Nephron (organoid): ENCODE measurements at regions not wholly inside any gene's neighbourhood (a gene's known extent, or its start where the extent isn't known, plus 50 kb on each side); places are given as distances from the start of the nearest gene placed in this dataset.
"Not testable (repeated sequence)": the region's sequence is repeated elsewhere in the genome, so short reads cannot be mapped to it uniquely, and the experiment has no call there.

Experiments used
- H3K27ac Mint-ChIP-seq, 3 experiments: 2 replicates each; pipeline ENCODE4 v1.8.0; 2020; ENCODE audit warnings: mixed read lengths in 3 of 3, mild to moderate bottlenecking in 2 of 3, moderate library complexity in 1 of 3
- H3K27me3 Mint-ChIP-seq: 2 replicates; pipeline ENCODE4 v1.8.0; 2021; ENCODE audit warnings: low read depth, mild to moderate bottlenecking, moderate library complexity, mixed read lengths
- H3K36me3 Mint-ChIP-seq: 2 replicates; pipeline ENCODE4 v1.8.0; 2020; ENCODE audit warnings: low read depth, mixed read lengths
- H3K4me1 Mint-ChIP-seq: 2 replicates; pipeline ENCODE4 v1.8.0; 2020; ENCODE audit warnings: mixed read lengths
- H3K4me3 Mint-ChIP-seq, 3 experiments: 2 replicates each; pipeline ENCODE4 v1.8.0; 2020; ENCODE audit warnings: mild to moderate bottlenecking in 3 of 3, mixed read lengths in 3 of 3, moderate library complexity in 2 of 3
- H3K9me3 Mint-ChIP-seq: 2 replicates; pipeline ENCODE4 v1.8.0; 2020; ENCODE audit warnings: mixed read lengths
- CTCF ChIP-seq, 3 experiments: fragments of 200-600 bp; sonication (generic); IDR thresholded peaks; one replicate each; pipeline ENCODE4 v1.5.0; 2021; ENCODE audit warnings: antibody characterized with exemption in 3 of 3; ENCODE audit not compliant: unreplicated experiment in 3 of 3

DNA sequence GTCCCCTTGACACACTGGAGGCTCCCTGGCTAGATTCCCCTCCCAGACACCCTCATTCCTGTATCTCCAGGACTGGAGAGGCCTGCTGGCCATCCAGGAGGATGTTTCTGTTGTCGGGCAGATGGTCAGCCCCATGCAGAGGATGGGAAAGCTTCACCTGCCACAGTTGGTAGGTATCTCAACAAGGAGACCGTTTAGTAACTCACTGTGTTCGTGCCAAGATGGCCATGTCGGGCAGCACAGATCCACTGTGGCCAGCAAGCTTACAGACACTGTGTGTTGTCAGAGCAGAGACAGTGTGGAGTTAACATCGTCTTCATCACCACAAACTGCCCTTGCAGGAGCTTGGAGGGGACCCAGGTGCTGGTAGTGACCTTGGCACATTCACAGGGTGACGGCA is 390.9 kb downstream of the SEC14L1 start:
- Mint-ChIP-seq H3K4me3 (no peak overlapping the region), H3K4me1 (peaks cover 14% of the 10 kb centered on the region), H3K36me3 (no peaks in the 10 kb centered on the region), H3K27me3 (peaks cover 21% of the 10 kb centered on the region), H3K9me3 (peaks cover 13% of the 10 kb centered on the region), H3K27ac (no peak overlapping the region)
- TF ChIP-seq CTCF (IDR thresholded peaks at IDR 0.05; ENCODE audit: unreplicated experiment in 3 of 3): no peak

GRCh38 chr17:77533697-77534096 is 392.9 kb downstream of the SEC14L1 start:
- not testable (repeated sequence) for H3K4me1 Mint-ChIP-seq, H3K4me3 Mint-ChIP-seq, H3K27ac Mint-ChIP-seq

DNA sequence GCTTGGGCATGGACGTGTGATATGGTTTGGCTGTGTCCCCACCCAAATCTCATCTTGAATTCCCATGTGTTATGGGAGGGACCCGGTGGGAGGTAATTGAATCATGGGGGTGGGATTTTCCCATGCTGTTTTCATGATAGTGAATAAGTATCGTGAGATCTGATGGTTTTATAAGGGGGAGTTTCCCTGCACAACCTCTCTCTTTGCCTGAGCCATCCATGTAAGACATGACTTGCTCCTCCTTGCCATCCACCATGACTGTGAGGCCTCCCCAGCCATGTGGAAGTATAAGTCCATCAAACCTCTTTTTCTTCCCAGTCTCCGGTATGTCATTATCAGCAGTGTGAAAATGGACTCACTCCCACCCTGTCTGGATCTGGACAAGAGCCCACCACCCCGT is 393.4 kb downstream of the SEC14L1 start:
- TF ChIP-seq CTCF (IDR thresholded peaks at IDR 0.05; ENCODE audit: unreplicated experiment in 3 of 3): no peak
- H3K27ac Mint-ChIP-seq: no peak overlapping the region
- no peak overlapping the region for H3K4me3 Mint-ChIP-seq
- no peaks in the 10 kb centered on the region for H3K36me3 Mint-ChIP-seq
- H3K4me1 Mint-ChIP-seq: peaks cover 8% of the 10 kb centered on the region
- peaks cover 20% of the 10 kb centered on the region for H3K27me3 Mint-ChIP-seq
- H3K9me3 Mint-ChIP-seq: peaks cover 13% of the 10 kb centered on the region

More at GRCh38 chr17:77533697-77534096, 392.9 kb downstream of the SEC14L1 start:
- H3K36me3 Mint-ChIP-seq: not testable (repeated sequence)
- peaks cover 20% of the 10 kb centered on the region for H3K27me3 Mint-ChIP-seq
- H3K9me3 Mint-ChIP-seq: peaks cover 13% of the 10 kb centered on the region

DNA sequence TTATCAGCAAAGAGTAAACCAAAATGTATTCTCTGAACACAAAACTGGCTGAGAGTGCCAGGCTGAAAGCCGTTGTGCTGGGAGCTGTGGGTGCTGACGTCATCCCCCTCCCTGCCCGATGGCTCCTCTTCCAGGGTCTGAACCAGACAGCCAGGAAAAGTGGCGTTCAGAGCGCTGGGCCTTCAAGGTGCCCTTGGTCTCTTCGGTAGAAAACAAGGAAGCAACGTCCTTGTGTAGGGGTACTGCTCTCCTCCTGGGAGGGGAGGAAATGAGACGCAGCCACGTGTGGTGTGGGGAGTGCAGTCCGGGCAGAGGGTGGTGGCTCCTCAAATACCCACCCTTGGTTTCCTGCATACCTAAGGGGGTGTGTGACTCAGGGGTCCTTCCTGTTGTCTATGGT is 394.7 kb downstream of the SEC14L1 start:
- H3K4me3 Mint-ChIP-seq: no peak overlapping the region
- H3K9me3 Mint-ChIP-seq: peaks cover 13% of the 10 kb centered on the region
- TF ChIP-seq CTCF (IDR thresholded peaks at IDR 0.05; ENCODE audit: unreplicated experiment in 3 of 3): no peak
- peaks cover 25% of the 10 kb centered on the region for H3K27me3 Mint-ChIP-seq
- H3K36me3 Mint-ChIP-seq: no peaks in the 10 kb centered on the region
- H3K4me1 Mint-ChIP-seq: peaks cover 8% of the 10 kb centered on the region
- no peak overlapping the region for H3K27ac Mint-ChIP-seq

DNA sequence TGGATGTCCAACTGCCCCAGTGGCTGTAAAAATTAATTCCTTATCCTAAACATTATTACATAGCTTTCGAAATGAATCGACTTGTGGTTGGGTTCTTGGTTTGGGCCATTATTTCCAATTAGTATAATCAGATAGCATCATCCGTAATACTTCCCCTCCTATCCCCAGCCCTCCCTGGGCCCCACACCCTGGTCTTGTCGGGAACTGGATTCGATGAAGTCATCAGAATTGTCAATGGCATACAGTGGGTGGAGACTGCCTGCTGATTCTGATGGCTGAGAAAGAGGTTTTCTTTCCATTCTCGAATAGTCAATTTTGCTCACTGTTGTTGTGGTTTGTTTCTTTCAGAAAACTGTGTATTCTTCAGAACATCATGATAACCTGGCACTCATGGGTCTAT is 395.1 kb downstream of the SEC14L1 start:
- peaks cover 8% of the 10 kb centered on the region for H3K4me1 Mint-ChIP-seq
- no peak overlapping the region for H3K4me3 Mint-ChIP-seq
- TF ChIP-seq CTCF (IDR thresholded peaks at IDR 0.05; ENCODE audit: unreplicated experiment in 3 of 3): no peak
- peaks cover 26% of the 10 kb centered on the region for H3K27me3 Mint-ChIP-seq
- H3K27ac Mint-ChIP-seq: no peak overlapping the region
- no peaks in the 10 kb centered on the region for H3K36me3 Mint-ChIP-seq
- H3K9me3 Mint-ChIP-seq: peaks cover 13% of the 10 kb centered on the region

GRCh38 chr17:77537566-77537965 is 396.8 kb downstream of the SEC14L1 start:
- Mint-ChIP-seq H3K27ac (no peak overlapping the region), H3K4me3 (no peak overlapping the region), H3K36me3 (no peaks in the 10 kb centered on the region), H3K4me1 (peaks cover 21% of the 10 kb centered on the region), H3K27me3 (peaks cover 23% of the 10 kb centered on the region), H3K9me3 (peaks cover 11% of the 10 kb centered on the region)
- TF ChIP-seq CTCF (IDR thresholded peaks at IDR 0.05; ENCODE audit: unreplicated experiment in 3 of 3): no peak
